Daoy (cell line): ENCODE measurements at regions not wholly inside any gene's neighbourhood (a gene's known extent, or its start where the extent isn't known, plus 50 kb on each side); places are given as distances from the start of the nearest gene placed in this dataset.

Source experiments
- DNase-seq: peaks from one replicate; pipeline ENCODE4 v3.0.0-alpha.2; 2015; ENCODE audit warnings: low read depth

DNA sequence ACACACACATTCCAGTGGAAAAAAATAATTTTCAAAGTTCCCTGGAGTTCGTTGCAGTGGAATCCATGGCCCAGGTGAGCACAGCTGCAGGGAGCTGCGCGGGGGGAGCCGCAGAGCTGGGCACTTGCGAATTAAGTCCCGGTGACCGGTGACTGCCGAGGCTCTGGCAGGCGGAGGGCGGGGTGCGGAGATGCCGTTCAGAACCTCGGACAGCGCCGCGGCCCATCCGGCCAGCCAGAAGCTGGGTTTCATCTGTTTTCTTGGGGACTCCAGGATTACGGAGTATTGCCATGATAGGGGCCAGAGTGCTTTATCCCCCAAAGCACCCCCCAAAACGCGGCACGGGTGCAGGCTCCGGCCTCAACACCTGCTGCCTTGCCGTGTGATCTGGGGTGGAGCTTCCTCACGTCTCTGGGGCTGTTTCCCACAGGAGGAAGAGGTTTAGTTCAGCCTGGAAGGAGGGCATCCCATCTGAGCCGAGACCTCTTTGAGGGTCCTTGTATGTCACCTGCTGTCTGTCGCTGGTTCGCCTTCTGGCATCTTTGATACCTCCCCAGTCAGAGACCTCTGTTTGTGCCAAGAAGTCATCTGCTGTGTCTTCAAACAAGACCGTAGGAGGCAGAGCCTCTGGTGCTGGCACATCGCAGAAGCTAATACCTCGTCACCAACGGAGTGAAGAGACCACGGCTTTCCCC, 99.4 kb downstream of the YTHDF1 start:
- DNase-seq: peak; percentile 48

DNA sequence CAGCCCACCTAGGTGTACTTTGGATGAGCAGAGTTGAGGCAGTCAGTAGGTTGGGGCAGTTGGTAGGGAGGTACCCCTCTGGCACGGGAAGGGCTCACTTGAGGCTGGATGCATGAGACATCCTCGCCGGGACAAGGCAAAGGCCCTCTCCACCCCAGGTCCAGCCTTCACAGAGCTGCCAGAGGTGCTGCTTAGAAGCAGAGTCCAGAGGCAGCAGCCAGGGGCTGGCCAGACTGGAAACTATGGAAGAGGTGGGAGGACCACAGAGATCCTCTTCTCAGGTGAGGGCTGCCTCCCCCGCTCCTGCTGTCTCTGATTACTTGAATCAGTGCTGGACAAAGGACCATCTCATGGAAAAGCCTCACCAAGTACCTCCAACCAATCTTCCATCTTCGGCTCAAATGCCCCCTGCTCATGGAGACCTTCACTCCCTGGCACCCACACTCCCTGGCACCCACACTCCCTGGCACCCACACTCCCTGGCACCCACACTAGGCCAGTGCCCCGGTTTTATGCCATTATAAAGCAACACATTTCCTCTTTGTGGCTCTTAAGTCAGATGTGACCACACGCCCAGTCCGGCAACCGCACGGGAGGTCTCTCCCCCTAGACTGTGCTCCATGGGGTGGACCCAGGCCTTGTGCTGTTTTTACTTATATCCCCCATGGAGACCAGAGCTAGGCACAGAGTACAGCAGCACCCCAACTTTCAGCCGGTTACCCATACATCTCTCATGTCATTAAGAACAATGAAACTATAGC, 100.1 kb downstream of the YTHDF1 start:
- DNase-seq: no peak

DNA sequence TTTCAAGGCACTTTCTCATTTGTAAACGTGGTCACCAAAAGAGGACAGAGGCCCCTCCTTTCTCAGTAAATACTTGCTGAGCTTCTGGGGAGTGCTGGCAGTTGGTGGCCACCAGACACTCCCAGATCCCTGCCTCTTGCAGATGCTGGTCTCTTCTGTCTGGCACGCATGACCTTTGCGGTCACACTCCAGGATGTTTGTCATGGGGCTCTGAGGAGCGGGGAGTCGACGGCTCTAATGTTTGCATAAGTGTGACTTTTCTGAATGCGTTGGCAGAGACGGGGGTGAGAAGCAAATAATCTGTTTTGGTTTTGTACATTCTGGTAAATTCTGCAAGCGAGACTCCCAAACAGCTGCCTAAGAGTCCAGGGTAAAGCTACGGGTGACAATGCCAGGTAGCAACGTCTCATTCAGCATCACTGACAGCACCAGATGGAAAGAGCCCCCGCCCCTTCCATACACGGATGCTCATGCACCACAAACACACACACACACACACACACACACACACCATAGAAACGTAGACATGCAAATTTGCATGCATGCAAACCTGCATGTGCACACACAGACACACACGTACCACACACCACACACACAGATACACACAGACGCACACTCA, 101.1 kb downstream of the YTHDF1 start:
- DNase-seq: no peak

DNA sequence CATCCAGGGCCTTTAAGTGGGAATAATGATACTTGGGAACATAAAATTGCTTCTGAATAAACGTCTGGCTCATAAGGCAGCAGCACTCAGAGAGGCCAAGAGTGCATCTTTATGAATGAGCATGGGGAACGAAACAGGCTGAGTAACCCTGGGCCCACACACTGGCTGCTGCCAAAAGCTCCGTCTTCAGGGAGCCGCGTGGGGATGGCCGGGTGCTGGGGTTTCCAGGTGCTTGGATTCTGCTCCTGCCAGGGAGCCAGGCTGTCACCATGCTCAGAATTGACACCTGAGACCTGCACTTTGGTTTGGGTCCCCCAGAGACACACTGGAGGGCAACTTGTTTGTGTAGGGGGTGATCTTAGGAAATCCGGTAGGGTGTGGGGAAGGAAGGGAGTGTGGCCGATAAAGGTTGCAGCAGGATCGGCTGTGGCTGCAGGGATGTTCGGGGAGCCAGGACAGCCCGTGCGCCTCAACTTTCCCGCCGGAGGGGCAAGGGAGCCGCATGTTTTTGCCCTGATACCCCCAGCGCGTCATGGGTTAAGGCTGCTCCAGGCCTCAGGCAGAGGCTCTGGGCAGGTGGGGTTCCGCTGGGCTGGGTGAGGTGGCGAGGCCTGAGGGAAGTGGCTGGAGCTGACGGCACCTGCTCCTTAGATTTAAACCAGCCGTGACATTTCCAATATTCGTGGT, 101.8 kb downstream of the YTHDF1 start:
- DNase-seq: no peak

DNA sequence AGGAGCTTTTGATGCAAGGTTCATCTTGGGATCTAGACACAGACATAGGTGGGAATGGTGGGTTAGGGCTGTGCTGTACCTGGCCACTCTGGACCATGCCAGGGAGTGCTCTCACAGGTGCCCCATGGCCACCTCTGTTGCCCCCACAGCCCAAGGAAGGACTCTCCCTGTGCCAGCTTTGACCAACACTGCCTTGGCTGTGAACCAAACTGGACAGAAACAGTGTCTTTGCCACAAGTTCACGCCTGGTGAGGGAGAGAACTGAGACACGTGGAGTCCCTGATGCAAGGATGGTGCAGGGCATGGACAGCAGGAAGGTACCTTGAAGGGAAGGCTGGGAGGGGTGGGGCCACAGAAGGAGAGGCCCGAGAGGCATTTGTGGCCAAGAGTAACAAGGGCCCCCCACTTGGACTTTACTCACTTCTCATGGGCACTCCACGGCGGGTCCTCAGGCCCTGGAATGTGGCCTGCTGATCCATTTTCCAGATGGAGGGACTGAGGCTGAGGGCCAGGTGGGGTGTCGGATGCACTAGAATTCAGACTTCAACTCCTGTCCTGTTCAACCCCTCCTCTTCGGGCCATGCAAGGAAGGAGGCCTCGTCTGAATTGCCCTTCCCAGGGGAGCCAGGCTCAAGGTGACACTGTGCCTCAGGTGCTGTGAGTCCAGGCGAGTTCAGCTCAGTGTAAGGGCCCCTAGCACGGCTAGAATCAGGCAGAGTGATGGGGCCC, 103.3 kb downstream of the YTHDF1 start:
- no peak for DNase-seq

DNA sequence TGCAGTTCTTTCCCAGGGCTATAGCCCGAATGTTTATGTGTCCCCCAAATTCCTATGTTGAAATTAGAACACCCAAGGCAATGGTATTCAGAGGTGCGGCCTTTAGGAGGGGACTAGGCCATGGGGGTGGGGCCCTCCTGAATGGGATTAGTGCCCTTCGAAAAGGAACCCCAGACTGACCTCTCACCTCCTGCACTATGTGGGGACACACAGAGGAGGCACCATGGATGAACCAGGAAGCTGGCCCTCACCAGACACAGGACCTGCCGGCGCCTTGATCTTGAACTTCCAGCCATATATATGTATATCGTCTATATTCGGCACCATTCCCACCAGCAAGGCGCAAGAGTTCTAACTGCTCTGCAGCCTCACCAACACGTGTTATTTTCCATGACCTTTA, 101.5 kb upstream of the BHLHE23 start:
- no peak for DNase-seq

DNA sequence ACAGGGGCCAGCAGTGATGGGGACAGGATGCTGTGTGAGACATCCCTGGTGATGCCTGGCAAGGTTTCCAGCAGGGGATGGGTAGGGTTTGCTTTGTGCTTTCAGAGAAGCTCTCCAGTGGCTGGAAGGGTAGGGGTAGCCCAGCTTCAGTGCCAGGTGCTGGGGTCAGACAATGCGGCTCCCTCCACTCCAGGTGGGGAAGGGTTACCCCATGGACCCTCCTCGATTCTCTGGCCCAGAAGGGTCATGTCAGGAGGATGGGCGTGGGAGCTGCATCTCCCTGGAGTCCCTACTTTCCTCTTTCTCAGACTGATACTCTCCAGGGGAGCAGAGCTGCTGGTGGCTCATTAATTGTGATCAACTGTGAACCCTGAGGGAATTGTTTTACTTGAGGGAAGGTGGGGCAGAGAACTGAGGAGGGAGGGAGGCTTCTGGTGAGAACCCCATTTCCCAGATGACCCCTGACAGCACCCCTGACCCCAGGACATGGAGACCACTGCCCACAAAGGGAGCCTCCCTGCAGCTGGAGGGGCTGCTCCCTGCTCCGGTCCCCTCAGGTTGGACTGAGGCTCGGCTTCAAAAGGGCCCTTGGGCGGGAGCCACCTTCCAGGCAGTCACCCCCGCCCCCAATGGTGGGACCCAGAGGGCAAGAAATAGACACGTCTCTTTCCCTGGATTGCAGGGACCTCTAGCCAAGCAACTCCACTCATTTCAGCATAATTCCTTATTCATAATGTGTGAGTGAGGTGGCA, 100.9 kb upstream of the BHLHE23 start:
- no peak for DNase-seq

DNA sequence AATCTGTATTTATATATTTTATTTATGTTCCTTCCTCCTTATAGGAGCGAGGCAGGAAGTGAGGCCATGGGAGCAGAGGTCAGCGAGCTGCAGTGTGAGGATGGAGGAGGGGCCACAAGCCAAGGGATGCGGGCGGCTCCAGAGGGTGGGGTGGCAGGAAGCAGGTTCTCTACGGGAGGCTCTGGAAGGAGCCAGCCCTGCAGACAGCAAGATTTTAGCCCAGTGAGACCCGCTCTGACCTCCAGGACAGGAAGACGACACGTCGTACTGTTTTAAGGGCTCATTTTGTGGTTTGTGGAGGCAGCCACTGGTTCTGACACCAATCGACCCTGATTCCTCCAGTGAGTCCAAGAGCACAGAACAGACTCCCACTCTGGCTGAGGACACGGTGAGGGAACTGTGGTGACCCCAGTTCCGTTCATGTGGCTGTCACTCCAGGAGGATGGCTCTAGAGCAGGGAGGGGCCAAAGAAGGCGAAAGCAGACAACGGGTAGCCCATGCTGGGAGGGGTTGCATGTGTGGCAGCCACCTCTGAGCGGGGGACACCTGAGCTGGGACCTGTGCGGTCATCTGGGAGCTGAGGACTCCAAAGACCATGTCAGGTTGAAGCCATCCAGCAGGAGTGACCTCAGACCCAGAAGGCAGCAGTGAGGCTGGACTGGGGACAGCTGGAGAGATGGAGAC, 100.1 kb upstream of the BHLHE23 start:
- no peak for DNase-seq

DNA sequence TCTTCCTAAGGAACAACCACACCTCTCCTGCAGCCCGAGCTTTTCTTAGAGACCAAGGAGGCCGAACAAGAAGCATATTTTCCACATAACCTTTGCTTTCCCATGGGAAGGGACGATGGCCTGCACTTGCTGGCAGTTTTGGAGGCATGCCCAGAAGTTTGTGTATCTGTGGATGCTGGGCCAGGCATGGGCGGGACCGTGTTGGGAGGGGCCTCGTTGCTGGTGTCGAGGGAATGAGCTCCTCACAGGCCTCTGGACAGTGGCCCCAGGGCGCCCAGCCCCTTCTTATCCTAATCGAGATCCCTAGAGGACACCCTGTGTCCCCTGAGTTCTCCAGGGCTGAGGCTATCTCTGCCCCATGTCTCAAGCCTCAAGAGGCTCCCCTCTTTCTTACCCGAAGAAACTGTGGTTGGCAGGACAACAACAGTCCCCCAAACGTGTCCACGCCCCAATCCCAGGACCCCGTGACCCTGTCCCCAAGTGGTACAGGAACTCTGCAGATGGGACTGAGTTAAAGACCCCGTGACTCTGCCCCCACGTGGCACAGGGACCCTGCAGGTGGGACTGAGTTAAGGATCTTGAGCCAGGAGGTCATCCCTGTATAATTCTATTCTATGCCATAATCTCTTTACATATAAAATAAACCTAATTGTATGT, 99.5 kb upstream of the BHLHE23 start:
- DNase-seq: peak; percentile 44

DNA sequence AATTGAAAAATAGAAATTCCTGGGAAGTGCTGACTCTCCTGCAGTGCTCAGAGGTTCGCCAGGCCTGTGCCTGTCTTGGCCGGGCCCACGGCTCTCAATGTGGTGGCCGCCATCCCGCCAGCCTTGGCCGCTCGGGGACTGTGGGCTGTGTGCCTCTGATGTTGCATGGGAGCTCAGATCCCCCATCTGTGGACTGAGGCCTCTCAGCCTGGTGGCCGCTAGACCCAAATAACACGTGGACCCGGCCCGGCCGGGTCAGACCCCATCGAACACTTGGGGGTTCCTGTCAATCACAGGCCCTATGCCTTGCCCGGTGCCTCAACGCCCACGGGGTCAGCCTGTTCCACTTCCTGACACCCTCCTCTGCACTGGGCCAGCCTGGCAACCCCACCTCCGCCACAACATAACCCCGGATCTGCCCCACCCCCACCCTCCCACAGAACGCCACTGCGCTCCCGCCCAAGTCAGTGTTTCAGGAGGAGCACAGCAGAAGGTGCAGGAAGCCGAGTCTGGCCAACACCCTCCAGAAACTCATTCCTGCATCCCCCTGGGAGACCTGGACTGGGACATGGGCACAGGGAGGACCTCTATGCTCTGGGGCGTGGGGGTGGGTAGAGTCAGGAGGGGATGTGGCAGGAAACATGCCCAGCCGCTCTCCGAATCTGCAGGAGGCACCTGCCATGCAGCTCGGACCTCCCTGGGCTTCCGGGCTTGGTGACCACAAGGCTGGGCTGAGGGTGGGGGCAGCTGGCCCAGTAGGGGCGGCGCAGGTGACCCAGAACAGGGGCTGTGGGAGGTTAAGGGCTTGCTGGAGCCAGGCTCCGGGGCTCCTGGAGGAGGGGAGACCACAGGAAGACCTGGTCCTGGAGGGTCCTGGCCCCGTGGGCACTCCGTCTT, 98.7 kb upstream of the BHLHE23 start:
- no peak for DNase-seq

DNA sequence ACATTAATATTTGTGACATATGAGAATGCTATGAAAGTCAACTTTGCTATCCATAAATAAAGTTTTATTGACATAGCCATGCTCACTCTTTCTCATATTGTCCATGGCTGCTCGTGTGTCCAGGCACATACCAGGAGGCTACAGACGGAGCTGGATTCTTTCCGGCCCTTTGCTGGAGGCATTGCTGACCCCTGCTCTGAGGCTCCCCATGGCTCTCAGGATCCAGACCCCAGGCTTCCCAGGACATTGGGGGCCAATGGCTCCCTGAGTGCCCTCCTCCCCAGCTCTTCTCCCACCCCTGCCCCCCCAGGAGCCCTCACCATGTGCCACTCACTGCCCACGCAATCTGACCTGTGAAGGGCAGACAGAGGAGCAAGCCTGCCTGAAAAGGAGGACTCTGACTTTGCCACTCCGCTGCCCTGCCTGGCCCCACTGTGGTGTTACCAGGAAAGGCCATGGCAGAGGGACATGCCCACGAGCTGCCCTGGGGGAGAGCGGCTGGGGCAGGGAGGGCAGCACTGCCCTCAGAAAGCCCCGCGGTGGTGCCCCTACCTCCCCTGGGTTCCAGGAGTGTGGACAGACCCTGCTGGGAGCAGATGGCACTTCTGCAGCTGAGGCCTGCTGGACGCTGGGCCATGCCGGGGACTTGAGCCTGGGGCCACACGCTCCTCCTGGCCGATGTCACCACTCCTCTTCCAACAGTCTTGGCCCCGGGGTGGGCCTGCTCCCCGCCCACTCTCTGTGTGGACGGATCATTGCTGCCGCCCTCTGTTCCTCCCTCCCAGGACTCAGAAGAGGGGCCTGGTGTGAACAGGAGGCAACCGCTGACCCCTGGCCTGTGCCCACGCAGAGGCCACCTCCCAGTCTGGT, 97.8 kb upstream of the BHLHE23 start:
- no peak for DNase-seq

DNA sequence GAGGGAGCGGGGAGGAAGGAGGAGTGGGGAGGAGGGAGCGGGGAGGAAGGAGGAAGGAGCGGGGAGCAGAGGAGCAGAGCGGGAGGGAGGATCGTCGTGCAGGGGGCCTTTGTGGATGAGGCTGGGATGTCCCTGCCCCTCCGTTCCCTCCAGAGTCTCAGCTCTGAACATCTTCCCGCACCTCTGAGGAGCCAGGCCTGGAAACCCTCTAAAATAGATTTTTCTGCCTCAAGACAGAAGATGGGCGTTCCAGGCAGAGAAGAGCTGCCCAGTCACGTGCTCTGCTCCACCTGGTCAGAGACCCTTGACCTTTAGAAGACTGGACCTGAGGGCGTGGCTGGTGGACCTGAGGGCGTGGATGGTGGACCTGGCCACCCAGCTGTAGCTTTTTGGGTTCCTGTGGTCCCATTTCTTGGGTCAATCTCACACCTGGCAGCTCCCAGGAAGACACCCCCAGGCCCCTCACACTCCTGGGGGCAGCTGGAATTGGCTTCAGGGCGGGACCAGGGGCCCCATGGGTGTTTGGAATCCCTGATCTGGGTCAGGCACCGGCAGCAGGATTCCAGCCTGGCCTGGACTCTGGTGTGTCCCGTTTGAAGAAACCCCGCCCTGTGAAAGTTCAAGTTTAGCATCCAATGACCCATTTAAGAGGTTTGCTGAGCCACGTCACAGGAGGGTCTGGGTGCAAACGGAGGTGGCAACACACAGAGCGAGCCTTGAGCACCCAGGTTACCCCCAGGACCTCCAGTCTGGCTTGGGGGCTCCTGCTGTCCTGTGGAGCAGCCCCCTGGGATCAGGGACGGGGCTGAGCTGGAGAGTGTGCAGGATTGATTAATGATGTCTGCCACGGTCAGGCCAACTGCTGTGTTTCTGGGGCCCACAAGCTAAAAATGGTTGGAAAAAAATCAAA, 96.9 kb upstream of the BHLHE23 start:
- no peak for DNase-seq

DNA sequence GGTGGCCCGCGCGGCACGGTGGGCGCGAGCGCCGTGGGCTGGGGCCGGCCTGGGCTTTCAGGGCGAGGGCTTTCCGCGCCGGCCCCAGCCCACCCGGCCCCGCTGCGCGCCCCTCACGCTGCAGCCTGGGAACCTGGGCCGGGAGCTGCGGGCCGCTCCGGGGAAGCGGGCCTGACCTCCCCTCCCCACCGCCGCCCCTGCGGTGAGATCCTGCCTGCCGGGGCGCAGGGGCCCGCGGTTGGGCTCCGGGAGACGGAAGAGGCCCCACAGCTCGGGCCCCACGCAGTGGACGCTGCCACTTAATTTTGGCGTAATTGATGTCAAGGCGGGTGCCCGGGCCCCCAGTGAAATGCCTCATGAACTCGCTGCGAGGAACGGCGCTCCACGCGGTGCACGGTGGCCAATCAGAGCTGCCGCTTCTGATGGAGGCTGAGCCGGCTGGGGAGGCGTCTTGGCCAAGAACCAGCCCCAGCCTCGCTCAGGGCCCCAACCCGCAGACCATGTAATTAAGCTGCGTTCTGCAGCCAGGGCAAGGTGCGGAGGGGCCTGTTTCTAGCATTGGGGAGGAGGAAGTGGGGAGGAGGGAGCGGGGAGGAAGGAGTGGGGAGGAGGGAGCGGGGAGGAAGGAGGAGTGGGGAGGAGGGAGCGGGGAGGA, 96.1 kb upstream of the BHLHE23 start:
- peak; percentile 68 for DNase-seq

DNA sequence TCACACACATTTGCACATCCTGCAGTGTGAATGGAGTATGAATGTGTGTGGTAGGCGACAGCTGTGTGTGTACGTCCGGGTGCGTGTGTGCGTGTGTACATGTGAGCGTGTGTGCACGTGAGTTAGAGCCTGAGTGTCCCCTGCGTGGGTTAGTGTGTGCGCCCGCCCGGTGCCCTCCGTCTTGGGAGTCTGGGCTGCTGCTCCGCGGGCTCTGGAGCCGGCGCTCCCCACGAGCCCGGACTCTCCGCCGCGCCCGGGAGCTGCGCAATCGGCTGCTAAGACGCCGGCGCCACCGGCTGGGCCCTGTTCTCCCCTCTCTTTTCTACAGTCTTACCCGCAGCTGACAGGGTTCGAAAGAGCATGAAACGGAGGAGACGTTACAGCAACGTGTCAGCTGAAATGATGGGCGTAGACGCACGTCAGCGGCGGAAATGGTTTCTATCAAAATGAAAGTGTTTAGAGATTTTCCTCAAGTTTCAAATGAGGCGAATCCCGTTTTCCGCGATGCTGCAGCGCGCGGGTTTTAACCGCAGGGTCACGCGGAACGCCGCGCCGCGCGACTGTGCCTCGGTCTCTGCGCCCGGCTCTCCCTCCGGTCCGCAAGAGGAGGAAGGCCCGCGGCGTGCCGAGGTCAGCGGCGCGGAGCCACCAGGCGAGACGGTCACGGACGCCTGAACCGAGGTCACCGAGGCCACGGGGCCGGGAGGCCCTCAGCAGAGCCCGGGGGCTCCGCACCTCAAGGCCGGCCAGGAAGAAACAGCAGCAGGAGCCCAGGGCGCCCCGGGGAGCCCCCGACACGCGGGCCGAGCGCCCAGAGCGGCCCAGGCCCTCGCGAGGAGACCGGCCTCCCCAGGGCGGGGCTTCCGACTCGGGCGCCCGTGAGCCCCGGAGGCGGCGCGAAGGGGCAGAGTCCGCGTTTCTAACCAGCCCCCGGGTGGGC, 95.3 kb upstream of the BHLHE23 start:
- peak; percentile 52 for DNase-seq
